Stimulated activated naive CD8-positive, alpha-beta T cell treated with anti-CD3 and anti-CD28 coated beads, Interleukin-15, amount 100 ng/mL, for 72 hours (primary cell): ENCODE measurements at regions not wholly inside any gene's neighbourhood (a gene's known extent, or its start where the extent isn't known, plus 50 kb on each side); places are given as distances from the start of the nearest gene placed in this dataset.

Experiments
- ATAC-seq: fragments of 150-1000 bp; cut with Tn5 transposase; 2 replicates; pipeline ENCODE4 v1.10.0; 2021; ENCODE audit warnings: mild to moderate bottlenecking, moderate library complexity
- DNase-seq, 2 donors: peaks; one replicate each; pipeline ENCODE4 v3.0.0; 2021 to 2022
- H3K27ac Mint-ChIP-seq, 2 donors: one replicate each; pipeline ENCODE4 v1.8.0; 2022; ENCODE audit warnings: mild to moderate bottlenecking in 2 of 2, mixed read lengths in 2 of 2, moderate library complexity in 2 of 2
- H3K27me3 Mint-ChIP-seq: one replicate; pipeline ENCODE4 v1.8.0; 2022; ENCODE audit warnings: mixed read lengths
- H3K4me1 Mint-ChIP-seq: one replicate; pipeline ENCODE4 v1.8.0; 2022; ENCODE audit warnings: mild to moderate bottlenecking, mixed read lengths
- H3K4me3 Mint-ChIP-seq, 2 donors: one replicate each; pipeline ENCODE4 v1.8.0; 2022; ENCODE audit warnings: mild to moderate bottlenecking in 2 of 2, mixed read lengths in 2 of 2, moderate library complexity in 1 of 2
- H3K9me3 Mint-ChIP-seq, 2 donors: one replicate each; pipeline ENCODE4 v1.8.0; 2022; ENCODE audit warnings: mixed read lengths in 2 of 2

DNA sequence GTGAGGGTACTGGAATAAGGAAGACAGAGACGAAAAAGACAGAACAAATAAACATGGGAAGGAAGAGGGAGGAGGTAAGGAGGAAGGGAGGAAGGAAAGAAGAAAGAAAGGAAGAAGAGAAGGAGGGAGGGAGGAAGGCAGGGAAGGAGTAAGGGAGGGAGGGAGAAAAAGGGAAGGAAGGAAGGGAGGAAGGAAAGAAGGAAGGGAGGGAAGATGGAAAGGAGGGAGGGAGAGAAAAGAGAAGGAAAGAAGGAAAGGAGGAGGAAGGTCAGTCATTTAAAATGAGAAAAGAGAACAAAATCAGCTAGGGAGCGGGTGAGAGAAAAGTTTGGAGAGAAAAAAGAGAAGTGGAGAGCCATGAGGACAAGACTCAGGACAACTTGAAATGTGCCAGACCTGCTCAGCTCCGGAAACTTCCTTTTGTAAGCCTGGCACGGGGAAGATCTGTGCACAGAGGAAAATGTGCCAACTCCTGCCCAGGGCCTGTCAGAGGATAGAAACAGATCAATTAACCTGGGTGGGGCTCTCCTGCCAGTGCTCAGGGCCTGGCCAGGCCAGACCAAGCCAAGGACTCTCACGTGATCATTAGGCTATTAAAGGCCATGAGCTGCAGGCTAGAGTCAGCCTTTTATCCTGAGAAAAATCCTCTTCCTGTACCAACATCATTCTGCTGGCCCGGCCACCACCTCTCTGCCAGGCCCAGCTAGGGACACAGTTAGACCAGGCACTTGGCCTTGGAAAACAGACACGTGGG lies 50.1 kb upstream of the BCL6 start:
- ATAC-seq (no peak), DNase-seq (no peak)
- Mint-ChIP-seq H3K9me3 (peaks cover 5 to 9% of the 10 kb centered on the region in 2 donors), H3K4me3 (no peak overlapping the region), H3K27ac (no peak overlapping the region), H3K4me1 (peaks cover 42% of the 10 kb centered on the region), H3K27me3 (no peaks in the 10 kb centered on the region)

DNA sequence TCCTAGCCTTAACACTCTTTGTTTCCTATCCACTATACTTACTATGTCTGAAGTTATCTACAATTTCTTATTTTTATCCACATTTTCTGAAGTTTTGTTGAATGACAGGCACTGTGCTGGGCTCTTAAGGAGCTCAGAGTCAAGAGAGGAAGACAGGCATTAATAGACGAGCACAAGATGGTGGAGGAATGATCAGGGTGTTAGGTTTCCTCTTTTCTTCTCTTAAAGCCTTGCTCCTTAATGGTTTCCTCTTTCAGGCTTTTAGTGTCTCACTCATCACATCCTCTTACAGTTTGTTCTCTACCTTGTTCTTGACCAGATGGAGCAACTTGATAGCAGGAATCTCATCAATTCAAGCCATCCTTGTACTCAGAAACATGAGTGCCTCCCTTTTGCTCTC lies 52.9 kb upstream of the BCL6 start:
- peaks cover 5 to 18% of the 10 kb centered on the region in 2 donors for H3K9me3 Mint-ChIP-seq
- DNase-seq (no peak), ATAC-seq (no peak)
- H3K4me1 Mint-ChIP-seq, result peaks cover 64% of the 10 kb centered on the region
- H3K27ac Mint-ChIP-seq, result peak overlapping the region; percentile 2 to 44
- peak overlapping the region; percentile 28 to 84 for H3K4me3 Mint-ChIP-seq
- H3K27me3 Mint-ChIP-seq, result no peaks in the 10 kb centered on the region

DNA sequence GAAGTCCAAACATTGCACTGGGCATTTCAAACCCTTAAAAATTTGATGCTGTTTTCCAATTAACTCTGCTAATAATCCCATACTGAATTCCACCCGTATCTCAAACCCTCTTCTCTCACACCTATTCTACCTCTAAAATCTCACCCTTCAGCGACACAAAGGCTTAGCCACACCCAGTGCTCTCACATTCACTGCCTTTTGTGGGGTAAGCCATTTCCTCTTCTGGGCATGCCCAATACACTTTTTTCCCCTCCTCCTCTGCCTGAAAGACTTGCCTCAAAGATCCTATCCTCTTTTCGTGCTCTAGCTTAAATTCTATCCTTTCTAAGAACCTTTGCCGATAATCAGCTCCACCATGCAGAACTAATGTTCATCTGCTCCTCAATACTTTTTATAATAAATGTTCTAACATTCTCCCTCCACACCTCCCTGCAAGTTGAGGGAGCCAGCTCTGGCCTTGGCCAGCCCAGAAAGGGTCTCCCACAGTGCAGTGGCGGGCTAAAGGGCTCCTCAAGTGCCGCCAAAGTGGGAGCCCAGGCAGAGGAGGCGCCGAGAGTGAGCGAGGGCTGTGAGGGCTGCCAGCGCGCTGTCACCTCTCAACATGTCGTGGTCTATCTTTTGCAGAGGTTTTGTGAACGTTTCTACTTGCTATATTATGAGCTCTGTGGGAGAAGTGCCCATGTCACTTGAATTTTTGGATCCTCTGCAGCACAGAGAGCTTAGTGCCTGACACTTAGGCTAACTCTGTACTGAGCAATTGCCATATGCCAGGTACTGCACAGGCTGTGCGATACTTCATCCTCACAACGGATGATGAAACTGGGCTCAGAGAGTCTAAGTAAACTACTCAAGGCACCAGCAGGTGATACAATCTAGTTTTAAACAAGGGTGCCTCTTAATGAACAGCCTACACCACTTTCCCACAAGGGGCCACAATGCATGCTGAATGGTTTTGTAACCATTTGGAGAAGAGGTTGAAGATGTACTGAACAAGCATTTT lies 53.6 kb upstream of the BCL6 start:
- Mint-ChIP-seq H3K27me3 (no peaks in the 10 kb centered on the region), H3K4me1 (peaks cover 70% of the 10 kb centered on the region), H3K4me3 (peak overlapping the region; percentile 28 to 84), H3K27ac (peak overlapping the region; percentile 46 to 95), H3K9me3 (peaks cover 5 to 18% of the 10 kb centered on the region in 2 donors)
- DNase-seq (peak in 1 of 2 donors; percentile 34), ATAC-seq (peak; percentile 36)

DNA sequence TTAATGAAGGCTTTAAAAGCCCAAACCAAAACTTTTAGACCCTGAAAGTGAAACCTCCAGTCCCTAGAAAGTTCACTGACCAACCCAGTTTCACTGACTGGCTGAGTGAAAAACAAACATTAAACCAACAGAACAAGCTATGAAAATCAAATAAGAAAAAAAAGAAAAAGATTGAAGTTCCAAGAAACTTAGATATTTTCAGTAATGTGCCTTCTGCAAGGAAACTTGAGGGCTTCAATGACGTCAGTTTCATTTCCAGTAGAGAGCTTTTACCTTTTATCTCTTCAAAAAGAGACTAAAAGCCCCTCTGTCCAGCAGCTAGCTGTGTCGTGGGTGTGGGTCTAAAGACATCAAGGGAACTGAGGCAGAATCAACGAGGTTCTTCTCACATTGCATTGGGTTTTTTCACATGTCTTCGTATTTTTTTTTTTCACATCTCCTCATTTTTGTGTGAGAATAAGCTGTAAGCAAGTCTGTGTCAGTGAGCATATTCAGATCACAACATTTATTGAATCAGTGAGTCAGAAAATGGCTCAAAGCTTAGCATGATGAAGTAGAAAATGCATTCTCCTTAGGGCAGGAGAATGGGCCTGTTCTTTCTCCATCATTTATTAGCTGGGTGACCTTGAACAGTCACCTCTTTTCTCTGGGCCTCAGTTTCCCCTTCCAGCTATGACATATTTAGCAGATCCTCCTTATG lies 54.8 kb upstream of the BCL6 start:
- H3K27ac Mint-ChIP-seq, result peak overlapping the region; percentile 86 to 95
- H3K4me3 Mint-ChIP-seq, result peak overlapping the region; percentile 28 to 84
- ATAC-seq, result peak; percentile 62
- no peaks in the 10 kb centered on the region for H3K27me3 Mint-ChIP-seq
- DNase-seq, result peak; percentile 54 to 68
- peaks cover 5 to 18% of the 10 kb centered on the region in 2 donors for H3K9me3 Mint-ChIP-seq
- peaks cover 78% of the 10 kb centered on the region for H3K4me1 Mint-ChIP-seq

DNA sequence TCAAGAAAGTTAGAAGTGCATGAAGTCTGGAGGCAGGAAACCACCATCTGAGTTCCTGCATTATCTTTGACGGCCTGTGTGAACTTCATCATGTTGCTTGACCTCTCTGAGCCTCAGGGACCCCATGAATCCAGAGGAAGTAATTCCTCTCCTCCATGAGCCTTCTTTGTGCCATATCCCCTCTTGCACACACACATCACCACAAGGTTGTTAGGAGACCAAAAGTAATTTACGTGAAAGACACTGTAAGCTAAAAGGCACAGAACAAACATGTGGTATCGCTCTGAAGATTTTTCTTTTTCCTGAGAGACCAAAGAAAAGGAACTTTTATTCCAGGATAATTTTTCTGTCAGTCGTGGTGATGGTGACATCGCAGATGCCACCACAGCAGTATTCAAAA lies 55.9 kb upstream of the BCL6 start:
- DNase-seq (no peak), ATAC-seq (no peak)
- peak overlapping the region; percentile 28 to 84 for H3K4me3 Mint-ChIP-seq
- peak overlapping the region; percentile 38 to 95 for H3K27ac Mint-ChIP-seq
- H3K27me3 Mint-ChIP-seq, result no peaks in the 10 kb centered on the region
- H3K4me1 Mint-ChIP-seq, result peaks cover 87% of the 10 kb centered on the region
- H3K9me3 Mint-ChIP-seq, result peaks cover 5 to 24% of the 10 kb centered on the region in 2 donors

DNA sequence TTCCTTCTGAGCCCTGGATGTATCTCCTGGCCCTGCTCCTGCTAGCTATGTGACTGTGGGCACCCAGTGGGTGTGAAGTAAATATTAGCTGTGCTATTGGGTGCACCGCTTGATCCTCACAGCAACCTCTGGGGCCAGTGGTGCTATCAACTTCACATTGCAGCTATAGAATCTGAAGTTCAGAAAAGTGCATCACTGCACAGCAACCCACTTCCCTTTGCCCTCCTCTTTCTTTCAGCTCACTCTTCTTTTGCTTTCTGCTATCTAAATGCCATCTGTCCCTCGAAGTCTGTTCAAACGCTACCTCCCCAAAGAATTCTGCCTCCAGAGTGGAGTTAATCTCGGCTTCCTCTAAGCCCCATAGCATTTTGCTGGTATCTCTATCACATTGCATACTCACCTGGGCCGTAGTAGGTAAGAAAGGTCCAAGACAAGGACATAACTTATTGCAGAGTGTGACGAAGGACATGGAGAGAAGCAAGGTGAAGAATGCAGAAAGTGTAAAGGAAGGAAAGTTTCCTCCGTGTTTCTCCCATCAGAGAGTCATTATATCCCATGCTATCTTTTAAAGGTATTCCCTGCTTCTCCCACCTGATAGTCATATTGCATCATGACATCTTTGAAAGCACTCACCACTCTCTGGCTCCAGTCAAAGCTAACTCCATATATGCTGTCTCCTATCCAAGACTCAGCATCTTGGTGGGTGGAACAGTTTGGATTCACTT lies 57.1 kb upstream of the BCL6 start:
- Mint-ChIP-seq H3K9me3 (peaks cover 5 to 24% of the 10 kb centered on the region in 2 donors), H3K27me3 (no peaks in the 10 kb centered on the region), H3K4me3 (peak overlapping the region; percentile 4 to 80), H3K27ac (peak overlapping the region; percentile 85 to 92), H3K4me1 (peaks cover 99% of the 10 kb centered on the region)
- ATAC-seq (no peak), DNase-seq (peak in 1 of 2 donors; percentile 28)

DNA sequence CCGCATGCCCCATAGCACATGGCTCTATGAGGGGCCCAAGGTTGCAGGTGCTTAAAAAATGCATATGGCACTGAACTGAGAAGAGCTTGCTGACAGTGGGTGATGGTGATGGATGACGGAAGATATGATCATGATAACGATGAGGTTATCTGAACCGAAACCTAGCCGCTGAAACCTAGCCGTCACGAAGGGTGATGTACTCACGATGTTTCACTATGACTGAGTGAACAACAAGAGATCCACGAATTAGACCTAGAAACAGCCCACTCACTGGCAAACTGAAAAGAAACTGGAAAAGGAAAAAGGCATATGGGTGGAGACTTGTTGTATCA lies 57.6 kb upstream of the BCL6 start:
- peak; percentile 77 for ATAC-seq
- H3K9me3 Mint-ChIP-seq, result peaks cover under 1 to 22% of the 10 kb centered on the region in 2 donors
- DNase-seq, result peak; percentile 67 to 84
- H3K4me3 Mint-ChIP-seq, result peak overlapping the region; percentile 4 to 80
- H3K27ac Mint-ChIP-seq, result peak overlapping the region; percentile 85 to 92
- H3K4me1 Mint-ChIP-seq, result peaks cover 96% of the 10 kb centered on the region
- no peaks in the 10 kb centered on the region for H3K27me3 Mint-ChIP-seq

DNA sequence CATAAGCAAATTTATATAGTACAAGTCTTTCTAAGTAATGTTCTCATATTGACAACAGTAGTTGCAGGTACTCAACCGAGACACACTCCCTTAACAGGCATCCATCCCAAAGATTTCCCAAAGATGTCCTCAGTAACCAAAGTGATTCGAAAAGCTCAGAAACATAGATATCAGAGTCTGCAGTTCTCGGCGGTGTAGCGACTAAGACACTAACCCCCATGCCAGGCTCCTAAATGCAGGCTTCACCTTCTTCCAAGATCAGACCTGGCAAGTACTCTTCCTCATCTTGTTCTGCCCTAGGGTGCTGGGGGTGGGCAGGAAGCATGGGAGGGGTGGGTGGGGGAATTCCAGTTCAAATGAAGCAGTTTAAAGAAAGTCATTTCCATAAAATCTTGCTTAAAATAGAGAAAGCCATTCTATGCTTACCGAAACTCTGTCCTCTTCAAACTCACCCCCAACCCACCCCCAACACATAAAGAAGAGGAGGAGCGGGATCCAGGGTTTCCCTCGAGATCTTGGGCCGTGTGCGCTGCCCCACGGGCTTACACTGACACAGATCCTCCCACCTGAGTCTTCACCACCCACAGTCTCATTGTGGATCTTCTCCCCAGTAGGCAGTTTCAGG lies 59.0 kb upstream of the BCL6 start:
- H3K4me3 Mint-ChIP-seq, result peak overlapping the region; percentile 51 to 77
- DNase-seq (no peak), ATAC-seq (no peak)
- peaks cover 89% of the 10 kb centered on the region for H3K4me1 Mint-ChIP-seq
- H3K9me3 Mint-ChIP-seq, result peaks cover 0 to 15% of the 10 kb centered on the region in 2 donors
- H3K27me3 Mint-ChIP-seq, result no peaks in the 10 kb centered on the region
- peak overlapping the region; percentile 29 to 95 for H3K27ac Mint-ChIP-seq

DNA sequence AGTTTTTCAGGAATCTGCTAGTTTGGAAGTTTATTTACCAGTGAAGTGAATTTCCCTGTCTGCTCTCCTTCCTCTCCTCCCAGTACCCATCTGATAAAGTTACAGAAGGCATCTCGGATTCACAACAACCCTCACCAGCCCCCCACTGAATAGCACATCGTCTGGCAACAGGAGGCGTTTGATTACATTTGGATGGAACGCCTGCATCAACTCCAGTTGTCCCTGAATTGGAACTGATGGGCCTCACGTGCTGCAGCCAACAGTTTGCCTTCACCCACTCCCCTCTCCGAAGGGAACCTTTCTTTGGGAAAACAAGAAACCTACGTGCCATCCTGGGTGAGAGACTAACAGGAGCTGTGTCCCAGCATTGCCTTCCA lies 59.5 kb upstream of the BCL6 start:
- peaks cover 84% of the 10 kb centered on the region for H3K4me1 Mint-ChIP-seq
- DNase-seq, result no peak
- H3K9me3 Mint-ChIP-seq, result peaks cover 0 to 15% of the 10 kb centered on the region in 2 donors
- peak overlapping the region in 1 of 2 donors; percentile 70 for H3K27ac Mint-ChIP-seq
- H3K4me3 Mint-ChIP-seq, result peak overlapping the region; percentile 36 to 77
- ATAC-seq, result no peak
- H3K27me3 Mint-ChIP-seq, result no peaks in the 10 kb centered on the region

DNA sequence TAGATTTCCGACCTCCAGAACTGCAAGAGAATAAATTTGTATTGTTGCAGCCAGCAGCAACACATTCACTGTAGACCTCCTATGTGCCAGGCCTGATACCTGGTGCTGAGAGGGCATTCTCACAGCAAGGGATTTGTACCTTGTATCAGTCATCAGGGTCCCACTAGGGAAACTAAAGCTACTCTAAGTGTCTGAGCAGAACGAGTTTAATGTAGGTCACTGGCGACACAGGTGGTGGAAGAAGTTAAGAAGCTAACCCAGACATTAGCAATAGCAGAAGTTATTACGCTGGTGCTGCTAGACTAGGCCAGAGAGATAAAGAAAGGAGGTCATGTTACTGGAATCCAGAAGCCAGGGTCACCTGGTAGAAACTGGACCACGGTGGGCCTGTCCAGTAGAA lies 60.5 kb upstream of the BCL6 start:
- DNase-seq (no peak), ATAC-seq (no peak)
- H3K27ac Mint-ChIP-seq, result peak overlapping the region; percentile 37 to 91
- peaks cover 0 to 15% of the 10 kb centered on the region in 2 donors for H3K9me3 Mint-ChIP-seq
- H3K4me1 Mint-ChIP-seq, result peaks cover 74% of the 10 kb centered on the region
- H3K27me3 Mint-ChIP-seq, result peaks cover 5% of the 10 kb centered on the region
- no peak overlapping the region for H3K4me3 Mint-ChIP-seq

DNA sequence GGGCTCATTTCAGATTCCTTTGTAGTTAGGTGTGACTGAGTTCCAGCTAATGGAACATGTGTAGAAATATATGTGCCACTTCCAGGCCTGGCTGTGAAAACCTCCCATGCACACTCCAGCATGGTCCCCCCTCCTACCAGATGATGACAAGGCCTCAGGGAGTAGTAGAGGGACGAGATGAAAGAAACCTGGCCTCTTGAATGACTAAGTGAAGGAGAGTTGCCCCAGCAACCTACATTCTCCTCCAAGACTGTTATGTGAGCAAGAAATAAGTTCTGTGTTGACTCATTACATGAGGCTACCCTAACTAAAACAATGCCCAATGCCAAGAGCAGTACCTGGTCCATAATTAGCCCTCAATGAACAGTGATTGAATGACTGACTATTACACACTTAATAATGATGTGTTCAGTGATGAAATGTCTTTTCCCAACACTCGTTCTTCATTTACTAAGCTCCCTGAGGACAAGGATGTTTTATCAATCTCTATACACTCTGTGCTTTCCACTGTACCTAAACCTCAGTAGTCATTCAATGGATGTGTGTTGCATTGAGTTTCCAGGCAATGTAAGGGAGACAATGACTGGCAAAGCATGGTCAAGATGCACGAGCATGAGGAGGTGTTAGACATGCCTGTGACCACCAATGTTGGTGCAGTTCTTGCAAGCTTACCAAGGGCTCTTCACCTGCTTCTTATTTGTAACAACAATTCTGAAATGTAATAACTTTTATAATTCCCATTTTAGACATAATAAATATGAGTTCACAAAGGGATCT lies 62.0 kb upstream of the BCL6 start:
- H3K9me3 Mint-ChIP-seq, result peaks cover 0 to 14% of the 10 kb centered on the region in 2 donors
- peak overlapping the region; percentile 78 to 89 for H3K27ac Mint-ChIP-seq
- peak; percentile 39 to 62 for DNase-seq
- H3K4me1 Mint-ChIP-seq, result peaks cover 65% of the 10 kb centered on the region
- peak; percentile 88 for ATAC-seq
- peaks cover 5% of the 10 kb centered on the region for H3K27me3 Mint-ChIP-seq
- peak overlapping the region; percentile 8 to 18 for H3K4me3 Mint-ChIP-seq

DNA sequence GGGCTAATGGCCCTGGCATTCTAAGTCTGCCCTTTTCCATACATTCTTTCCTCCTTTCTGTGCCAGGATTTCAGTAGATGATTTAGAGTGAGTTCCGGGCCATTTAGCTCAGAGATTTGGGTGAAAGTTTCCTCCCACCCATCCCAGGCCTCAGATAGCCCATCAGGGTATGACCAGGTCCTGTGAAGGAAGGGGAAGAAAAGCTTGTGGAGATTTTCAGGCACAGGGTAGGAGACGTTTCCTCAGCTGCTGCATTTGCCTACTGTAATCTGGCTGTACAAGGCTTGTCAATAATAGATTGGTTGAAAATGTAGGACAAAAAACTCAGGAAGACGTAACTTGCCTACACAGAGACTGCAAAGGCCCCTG lies 63.2 kb upstream of the BCL6 start:
- peaks cover 5% of the 10 kb centered on the region for H3K27me3 Mint-ChIP-seq
- no peak overlapping the region for H3K27ac Mint-ChIP-seq
- peaks cover 0 to 6% of the 10 kb centered on the region in 2 donors for H3K9me3 Mint-ChIP-seq
- H3K4me3 Mint-ChIP-seq, result no peak overlapping the region
- H3K4me1 Mint-ChIP-seq, result peaks cover 53% of the 10 kb centered on the region
- ATAC-seq (no peak), DNase-seq (no peak)

DNA sequence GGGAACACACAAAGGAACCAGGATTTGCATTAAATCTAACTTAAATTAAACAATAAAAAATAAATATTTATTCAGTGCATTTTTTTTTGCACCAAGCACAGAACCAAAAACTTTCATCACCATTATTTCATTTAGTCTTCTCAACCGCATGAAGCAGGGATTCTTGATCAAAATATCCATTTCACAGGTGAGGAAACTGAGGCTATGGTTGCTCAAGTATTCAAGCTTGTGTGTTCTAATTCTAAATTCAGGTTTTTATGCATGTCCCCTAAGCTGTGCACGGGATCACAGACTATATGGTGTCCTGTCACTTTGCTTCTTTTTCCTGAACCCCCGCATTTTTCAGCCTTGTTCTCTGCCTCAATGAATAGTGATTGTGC lies 64.3 kb upstream of the BCL6 start:
- Mint-ChIP-seq H3K9me3 (peaks cover 0 to 6% of the 10 kb centered on the region in 2 donors), H3K27me3 (peaks cover 5% of the 10 kb centered on the region), H3K4me1 (peaks cover 43% of the 10 kb centered on the region), H3K4me3 (no peak overlapping the region), H3K27ac (no peak overlapping the region)
- ATAC-seq (no peak), DNase-seq (no peak)

DNA sequence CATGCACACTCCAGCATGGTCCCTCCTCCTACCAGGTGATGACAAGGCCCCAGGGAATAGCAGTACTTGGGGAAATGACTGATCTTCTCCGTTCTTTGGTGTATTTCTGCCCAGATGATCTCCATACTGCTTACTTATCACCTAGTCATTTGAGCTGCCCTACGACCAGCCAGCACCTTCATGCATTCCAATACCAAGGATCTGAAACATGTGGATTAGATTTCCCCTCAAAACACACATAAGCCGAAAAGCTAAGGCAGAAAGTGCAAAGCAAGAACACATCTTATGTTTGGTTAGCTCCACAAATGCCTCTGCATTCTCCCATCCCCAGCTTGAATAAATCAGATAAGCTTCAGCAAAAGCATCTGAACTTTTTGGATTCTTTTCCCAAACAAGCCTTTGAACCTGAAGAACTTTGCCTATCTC lies 64.8 kb upstream of the BCL6 start:
- Mint-ChIP-seq H3K27me3 (peaks cover 5% of the 10 kb centered on the region), H3K4me1 (peaks cover 38% of the 10 kb centered on the region), H3K27ac (no peak overlapping the region), H3K9me3 (peaks cover 0 to 6% of the 10 kb centered on the region in 2 donors), H3K4me3 (no peak overlapping the region)
- no peak for ATAC-seq
- no peak for DNase-seq
